ENCODE measurements at regions not wholly inside any gene's neighbourhood (a gene's known extent, or its start where the extent isn't known, plus 50 kb on each side); places are given as distances from the start of the nearest gene placed in this dataset.

- no peak for TF ChIP-seq HSF1 (IDR thresholded peaks at IDR 0.05; ENCODE audit: low read depth, low read length)
- no peak for TF ChIP-seq CHD2 (IDR thresholded peaks at IDR 0.05; ENCODE audit: borderline replicate concordance, low read depth, low read length)
- no peak for TF ChIP-seq SRF (IDR thresholded peaks at IDR 0.05; ENCODE audit: low read depth in 2 of 2, low read length in 2 of 2)
- TF ChIP-seq, protein P1, sequence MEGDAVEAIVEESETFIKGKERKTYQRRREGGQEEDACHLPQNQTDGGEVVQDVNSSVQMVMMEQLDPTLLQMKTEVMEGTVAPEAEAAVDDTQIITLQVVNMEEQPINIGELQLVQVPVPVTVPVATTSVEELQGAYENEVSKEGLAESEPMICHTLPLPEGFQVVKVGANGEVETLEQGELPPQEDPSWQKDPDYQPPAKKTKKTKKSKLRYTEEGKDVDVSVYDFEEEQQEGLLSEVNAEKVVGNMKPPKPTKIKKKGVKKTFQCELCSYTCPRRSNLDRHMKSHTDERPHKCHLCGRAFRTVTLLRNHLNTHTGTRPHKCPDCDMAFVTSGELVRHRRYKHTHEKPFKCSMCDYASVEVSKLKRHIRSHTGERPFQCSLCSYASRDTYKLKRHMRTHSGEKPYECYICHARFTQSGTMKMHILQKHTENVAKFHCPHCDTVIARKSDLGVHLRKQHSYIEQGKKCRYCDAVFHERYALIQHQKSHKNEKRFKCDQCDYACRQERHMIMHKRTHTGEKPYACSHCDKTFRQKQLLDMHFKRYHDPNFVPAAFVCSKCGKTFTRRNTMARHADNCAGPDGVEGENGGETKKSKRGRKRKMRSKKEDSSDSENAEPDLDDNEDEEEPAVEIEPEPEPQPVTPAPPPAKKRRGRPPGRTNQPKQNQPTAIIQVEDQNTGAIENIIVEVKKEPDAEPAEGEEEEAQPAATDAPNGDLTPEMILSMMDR (IDR thresholded peaks at IDR 0.05 in 2 of 3, conservative IDR thresholded peaks at IDR 0.05 in 1 of 3; ENCODE audit: control insufficient read depth in 2 of 3, extremely low read depth in 1 of 3, insufficient read depth in 1 of 3, low read depth in 3 of 3, low read length in 3 of 3) = no peak
- TF ChIP-seq, protein P2, sequence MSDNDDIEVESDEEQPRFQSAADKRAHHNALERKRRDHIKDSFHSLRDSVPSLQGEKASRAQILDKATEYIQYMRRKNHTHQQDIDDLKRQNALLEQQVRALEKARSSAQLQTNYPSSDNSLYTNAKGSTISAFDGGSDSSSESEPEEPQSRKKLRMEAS (IDR thresholded peaks at IDR 0.05; ENCODE audit: low read depth, low read length) = no peak
- no peak for TF ChIP-seq ATF7 (IDR thresholded peaks at IDR 0.05; ENCODE audit: low read depth)
- no peak for TF ChIP-seq SIN3A (IDR thresholded peaks at IDR 0.05; ENCODE audit: low read depth, low read length)
Measured at GRCh38 chr11:79957702-79958101, 516.9 kb upstream of the TENM4 start.
